ENCODE measurements at regions not wholly inside any gene's neighbourhood (a gene's known extent, or its start where the extent isn't known, plus 50 kb on each side); places are given as distances from the start of the nearest gene placed in this dataset.

GRCh38 chr12:25855716-25856115 is 102.8 kb upstream of the RASSF8 start:
- Histone ChIP-seq H4K20me1 (ENCODE audit: insufficient read depth) (no peaks in the 10 kb centered on the region), H3F3A (ENCODE audit: insufficient read depth, low read length, poor library complexity, severe bottlenecking) (no peaks in the 10 kb centered on the region), H3K27ac (ENCODE audit: low read length) (no peak overlapping the region), H3K9me3 (ENCODE audit: low read length) (no peaks in the 10 kb centered on the region), H3K9ac (ENCODE audit: low read length) (no peak overlapping the region), H3K4me2 (ENCODE audit: low read length) (no peak overlapping the region), H3K79me2 (replicated peaks; ENCODE audit: insufficient read depth, low read length) (no peaks in the 10 kb centered on the region), H2AFZ (ENCODE audit: low read depth, low read length) (no peak overlapping the region), H3K27me3 (ENCODE audit: insufficient read depth, low read depth, low read length) (no peaks in the 10 kb centered on the region), H3K4me3 (ENCODE audit: low read length) (no peak overlapping the region), H3K36me3 (ENCODE audit: insufficient read depth, low read length) (no peaks in the 10 kb centered on the region), H3K9me2 (ENCODE audit: insufficient read depth, low read length) (no peaks in the 10 kb centered on the region)
- TF ChIP-seq POLR2AphosphoS5 (IDR thresholded peaks at IDR 0.05) (no peak), EP300 (conservative IDR thresholded peaks at IDR 0.05; ENCODE audit: poor library complexity, severe bottlenecking) (no peak), RAD21 (conservative IDR thresholded peaks at IDR 0.05) (no peak), EZH2 (IDR thresholded peaks at IDR 0.05; ENCODE audit: borderline replicate concordance, insufficient read depth, low read length, poor library complexity, severe bottlenecking) (no peak), REST (IDR thresholded peaks at IDR 0.05; ENCODE audit: borderline replicate concordance) (no peak), SMC3 (conservative IDR thresholded peaks at IDR 0.05; ENCODE audit: poor library complexity) (no peak), CTCF (IDR thresholded peaks at IDR 0.05; ENCODE audit: poor library complexity, severe bottlenecking) (no peak), MXI1 (conservative IDR thresholded peaks at IDR 0.05; ENCODE audit: poor library complexity, severe bottlenecking) (no peak), TAF1 (IDR thresholded peaks at IDR 0.05; ENCODE audit: low read depth) (no peak)

- no peak overlapping the region for H3K4me2 ChIP-seq (ENCODE audit: low read length)
- no peaks in the 10 kb centered on the region for H3K27me3 ChIP-seq (ENCODE audit: insufficient read depth, low read depth, low read length)
- no peak overlapping the region for H3K27ac ChIP-seq (ENCODE audit: low read length)
- H3K9me3 ChIP-seq (ENCODE audit: low read length), result no peaks in the 10 kb centered on the region
- no peaks in the 10 kb centered on the region for H4K20me1 ChIP-seq (ENCODE audit: insufficient read depth)
- H3K9me2 ChIP-seq (ENCODE audit: insufficient read depth, low read length), result no peaks in the 10 kb centered on the region
- H3K79me2 ChIP-seq (replicated peaks; ENCODE audit: insufficient read depth, low read length), result no peaks in the 10 kb centered on the region
- TF ChIP-seq EZH2 (IDR thresholded peaks at IDR 0.05; ENCODE audit: borderline replicate concordance, insufficient read depth, low read length, poor library complexity, severe bottlenecking), result no peak
- TF ChIP-seq TAF1 (IDR thresholded peaks at IDR 0.05; ENCODE audit: low read depth), result no peak
- TF ChIP-seq RAD21 (conservative IDR thresholded peaks at IDR 0.05), result no peak
- no peak for TF ChIP-seq REST (IDR thresholded peaks at IDR 0.05; ENCODE audit: borderline replicate concordance)
- no peak for TF ChIP-seq MXI1 (conservative IDR thresholded peaks at IDR 0.05; ENCODE audit: poor library complexity, severe bottlenecking)
- no peak for TF ChIP-seq EP300 (conservative IDR thresholded peaks at IDR 0.05; ENCODE audit: poor library complexity, severe bottlenecking)
- TF ChIP-seq SMC3 (conservative IDR thresholded peaks at IDR 0.05; ENCODE audit: poor library complexity), result no peak
- no peak for TF ChIP-seq CTCF (IDR thresholded peaks at IDR 0.05; ENCODE audit: poor library complexity, severe bottlenecking)
- TF ChIP-seq POLR2AphosphoS5 (IDR thresholded peaks at IDR 0.05), result no peak
- no peak overlapping the region for H3K4me3 ChIP-seq (ENCODE audit: low read length)
- no peak overlapping the region for H2AFZ ChIP-seq (ENCODE audit: low read depth, low read length)
- no peak overlapping the region for H3K9ac ChIP-seq (ENCODE audit: low read length)
- no peaks in the 10 kb centered on the region for H3F3A ChIP-seq (ENCODE audit: insufficient read depth, low read length, poor library complexity, severe bottlenecking)
- H3K36me3 ChIP-seq (ENCODE audit: insufficient read depth, low read length), result no peaks in the 10 kb centered on the region
Measured at GRCh38 chr12:25859976-25860375, 98.5 kb upstream of the RASSF8 start.

All from neural cell (in vitro differentiated cells).